ENCODE measurements at regions not wholly inside any gene's neighbourhood (a gene's known extent, or its start where the extent isn't known, plus 50 kb on each side); places are given as distances from the start of the nearest gene placed in this dataset.

GRCh38 chr9:82726424-82727276, 336.3 kb downstream of the RASEF start:
- no peak for FAIRE-seq
- no peak for DNase-seq (ENCODE audit: insufficient read length, low spot score)
- TF ChIP-seq SPI1 (IDR thresholded peaks at IDR 0.05; ENCODE audit: low read depth, low read length) (no peak), PAX5 (IDR thresholded peaks at IDR 0.05; ENCODE audit: insufficient read depth, low read length, severe bottlenecking) (no peak), TAF1 (IDR thresholded peaks at IDR 0.05; ENCODE audit: low read depth, low read length) (no peak), POLR2AphosphoS5 (IDR thresholded peaks at IDR 0.05; ENCODE audit: low read depth, low read length) (no peak), POLR2A (IDR thresholded peaks at IDR 0.05; ENCODE audit: low read depth, low read length) (no peak), POU2F2 (IDR thresholded peaks at IDR 0.05; ENCODE audit: low read depth, low read length) (no peak)

GRCh38 chr9:82729141-82729540, 333.8 kb downstream of the RASEF start:
- TF ChIP-seq POU2F2 (IDR thresholded peaks at IDR 0.05; ENCODE audit: low read depth, low read length) (no peak), PAX5 (IDR thresholded peaks at IDR 0.05; ENCODE audit: insufficient read depth, low read length, severe bottlenecking) (no peak), POLR2AphosphoS5 (IDR thresholded peaks at IDR 0.05; ENCODE audit: low read depth, low read length) (no peak), TAF1 (IDR thresholded peaks at IDR 0.05; ENCODE audit: low read depth, low read length) (no peak), SPI1 (IDR thresholded peaks at IDR 0.05; ENCODE audit: low read depth, low read length) (no peak), POLR2A (IDR thresholded peaks at IDR 0.05; ENCODE audit: low read depth, low read length) (no peak)
- no peak for DNase-seq (ENCODE audit: insufficient read length, low spot score)
- no peak for FAIRE-seq

- FAIRE-seq, result no peak
- TF ChIP-seq TAF1 (IDR thresholded peaks at IDR 0.05; ENCODE audit: low read depth, low read length), result no peak
- TF ChIP-seq POLR2AphosphoS5 (IDR thresholded peaks at IDR 0.05; ENCODE audit: low read depth, low read length), result no peak
- TF ChIP-seq PAX5 (IDR thresholded peaks at IDR 0.05; ENCODE audit: insufficient read depth, low read length, severe bottlenecking), result no peak
- TF ChIP-seq SPI1 (IDR thresholded peaks at IDR 0.05; ENCODE audit: low read depth, low read length), result no peak
- no peak for TF ChIP-seq POLR2A (IDR thresholded peaks at IDR 0.05; ENCODE audit: low read depth, low read length)
- no peak for TF ChIP-seq POU2F2 (IDR thresholded peaks at IDR 0.05; ENCODE audit: low read depth, low read length)
Measured at GRCh38 chr9:82729991-82730589, 332.9 kb downstream of the RASEF start.

GRCh38 chr9:82732928-82733327, 330.0 kb downstream of the RASEF start:
- DNase-seq (ENCODE audit: insufficient read length, low spot score) (no peak), FAIRE-seq (no peak)
- TF ChIP-seq POU2F2 (IDR thresholded peaks at IDR 0.05; ENCODE audit: low read depth, low read length) (no peak), PAX5 (IDR thresholded peaks at IDR 0.05; ENCODE audit: insufficient read depth, low read length, severe bottlenecking) (no peak), POLR2AphosphoS5 (IDR thresholded peaks at IDR 0.05; ENCODE audit: low read depth, low read length) (no peak), SPI1 (IDR thresholded peaks at IDR 0.05; ENCODE audit: low read depth, low read length) (no peak), TAF1 (IDR thresholded peaks at IDR 0.05; ENCODE audit: low read depth, low read length) (no peak), POLR2A (IDR thresholded peaks at IDR 0.05; ENCODE audit: low read depth, low read length) (no peak)

More at GRCh38 chr9:82729991-82730589, 332.9 kb downstream of the RASEF start:
- DNase-seq (ENCODE audit: insufficient read length, low spot score), result no peak

GRCh38 chr9:82736126-82736525, 326.8 kb downstream of the RASEF start:
- TF ChIP-seq SPI1 (IDR thresholded peaks at IDR 0.05; ENCODE audit: low read depth, low read length), result no peak
- no peak for TF ChIP-seq TAF1 (IDR thresholded peaks at IDR 0.05; ENCODE audit: low read depth, low read length)
- TF ChIP-seq POU2F2 (IDR thresholded peaks at IDR 0.05; ENCODE audit: low read depth, low read length), result no peak
- TF ChIP-seq PAX5 (IDR thresholded peaks at IDR 0.05; ENCODE audit: insufficient read depth, low read length, severe bottlenecking), result no peak
- TF ChIP-seq POLR2AphosphoS5 (IDR thresholded peaks at IDR 0.05; ENCODE audit: low read depth, low read length), result no peak
- no peak for TF ChIP-seq POLR2A (IDR thresholded peaks at IDR 0.05; ENCODE audit: low read depth, low read length)
- no peak for DNase-seq (ENCODE audit: insufficient read length, low spot score)
- FAIRE-seq, result no peak

GRCh38 chr9:82736701-82737100, 326.2 kb downstream of the RASEF start:
- DNase-seq (ENCODE audit: insufficient read length, low spot score), result no peak
- FAIRE-seq, result no peak
- TF ChIP-seq PAX5 (IDR thresholded peaks at IDR 0.05; ENCODE audit: insufficient read depth, low read length, severe bottlenecking) (no peak), POLR2AphosphoS5 (IDR thresholded peaks at IDR 0.05; ENCODE audit: low read depth, low read length) (no peak), TAF1 (IDR thresholded peaks at IDR 0.05; ENCODE audit: low read depth, low read length) (no peak), SPI1 (IDR thresholded peaks at IDR 0.05; ENCODE audit: low read depth, low read length) (no peak), POLR2A (IDR thresholded peaks at IDR 0.05; ENCODE audit: low read depth, low read length) (no peak), POU2F2 (IDR thresholded peaks at IDR 0.05; ENCODE audit: low read depth, low read length) (no peak)

GRCh38 chr9:82745919-82746318, 317.0 kb downstream of the RASEF start:
- no peak for TF ChIP-seq POLR2A (IDR thresholded peaks at IDR 0.05; ENCODE audit: low read depth, low read length)
- TF ChIP-seq SPI1 (IDR thresholded peaks at IDR 0.05; ENCODE audit: low read depth, low read length), result no peak
- TF ChIP-seq POU2F2 (IDR thresholded peaks at IDR 0.05; ENCODE audit: low read depth, low read length), result no peak
- TF ChIP-seq POLR2AphosphoS5 (IDR thresholded peaks at IDR 0.05; ENCODE audit: low read depth, low read length), result no peak
- TF ChIP-seq TAF1 (IDR thresholded peaks at IDR 0.05; ENCODE audit: low read depth, low read length), result no peak
- TF ChIP-seq PAX5 (IDR thresholded peaks at IDR 0.05; ENCODE audit: insufficient read depth, low read length, severe bottlenecking), result no peak
- FAIRE-seq, result no peak
- DNase-seq (ENCODE audit: insufficient read length, low spot score), result no peak

GRCh38 chr9:82750411-82750913, 312.5 kb downstream of the RASEF start:
- FAIRE-seq (no peak), DNase-seq (ENCODE audit: insufficient read length, low spot score) (no peak)
- TF ChIP-seq TAF1 (IDR thresholded peaks at IDR 0.05; ENCODE audit: low read depth, low read length) (no peak), SPI1 (IDR thresholded peaks at IDR 0.05; ENCODE audit: low read depth, low read length) (no peak), POLR2A (IDR thresholded peaks at IDR 0.05; ENCODE audit: low read depth, low read length) (no peak), PAX5 (IDR thresholded peaks at IDR 0.05; ENCODE audit: insufficient read depth, low read length, severe bottlenecking) (no peak)

GRCh38 chr9:82757924-82758323, 305.0 kb downstream of the RASEF start:
- no peak for FAIRE-seq

More at GRCh38 chr9:82757924-82758323, 305.0 kb downstream of the RASEF start:
- TF ChIP-seq POLR2AphosphoS5 (IDR thresholded peaks at IDR 0.05; ENCODE audit: low read depth, low read length) (no peak), SPI1 (IDR thresholded peaks at IDR 0.05; ENCODE audit: low read depth, low read length) (no peak), TAF1 (IDR thresholded peaks at IDR 0.05; ENCODE audit: low read depth, low read length) (no peak), POU2F2 (IDR thresholded peaks at IDR 0.05; ENCODE audit: low read depth, low read length) (no peak), POLR2A (IDR thresholded peaks at IDR 0.05; ENCODE audit: low read depth, low read length) (no peak), PAX5 (IDR thresholded peaks at IDR 0.05; ENCODE audit: insufficient read depth, low read length, severe bottlenecking) (no peak)
- no peak for DNase-seq (ENCODE audit: insufficient read length, low spot score)

All from GM12891 (cell line).